Stimulated activated CD4-positive, alpha-beta T cell treated with anti-CD3 and anti-CD28 coated beads, Interleukin-1b, Interleukin-23, amount 100 ng/mL, for 1 hour (primary cell): ENCODE measurements at regions not wholly inside any gene's neighbourhood (a gene's known extent, or its start where the extent isn't known, plus 50 kb on each side); places are given as distances from the start of the nearest gene placed in this dataset.
A peak's percentile ranks its signal among the peaks of the same experiment; 100 is the strongest.

ENCODE experiments used
- DNase-seq, 2 donors: peaks; one replicate each; pipeline ENCODE4 v3.0.0-alpha.2; 2020; ENCODE audit warnings: low read depth in 2 of 2

GRCh38 chr3:182683453-182683852 is 109.9 kb upstream of the ATP11B start:
- peak in 1 of 2 donors; percentile 19 for DNase-seq

GRCh38 chr3:182683858-182684257 is 109.4 kb upstream of the ATP11B start:
- DNase-seq = no peak

- no peak for DNase-seq
These were observed 107.0 kb upstream of the ATP11B start for GRCh38 chr3:182686033-182686886.

DNA sequence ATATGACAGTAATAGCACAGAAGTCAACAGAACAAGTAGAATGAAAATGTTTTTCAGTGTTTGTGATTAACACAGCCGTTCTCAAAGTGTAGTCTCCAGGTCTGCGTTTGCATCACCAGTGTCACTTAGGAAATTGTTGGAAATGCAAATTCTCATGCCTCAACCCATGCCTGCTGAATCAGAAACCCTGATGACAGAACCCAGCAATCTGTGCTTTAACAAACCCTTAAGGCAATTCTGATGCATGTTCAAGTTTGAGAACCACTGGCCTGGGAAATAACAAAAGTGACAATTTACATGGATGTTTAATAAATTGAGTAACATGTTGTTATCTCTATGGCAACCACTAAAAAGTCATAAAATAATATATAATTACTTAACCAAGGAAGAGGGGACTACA is 103.1 kb upstream of the ATP11B start:
- DNase-seq = no peak

- no peak for DNase-seq
These were observed 101.3 kb upstream of the ATP11B start for GRCh38 chr3:182692021-182692420.

DNA sequence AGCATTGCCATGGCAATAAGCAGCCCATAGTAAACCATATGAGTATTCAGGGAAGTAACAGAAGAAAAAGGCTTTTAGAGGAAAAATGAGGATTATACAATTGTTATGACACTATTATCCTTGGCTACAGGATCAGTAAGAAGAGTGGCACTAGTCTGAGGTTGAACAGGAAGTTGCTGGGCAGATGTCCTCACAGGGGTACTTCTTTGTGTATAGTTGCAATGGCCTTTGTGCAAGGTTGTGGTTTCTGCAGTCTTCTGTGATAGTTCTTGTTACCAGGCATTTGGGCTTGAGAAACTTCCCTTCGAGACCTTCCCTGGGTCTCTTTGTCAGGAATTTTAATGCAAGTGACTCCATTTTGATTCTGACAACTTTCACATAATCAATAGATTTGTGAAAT is 100.6 kb upstream of the ATP11B start:
- DNase-seq = no peak

DNA sequence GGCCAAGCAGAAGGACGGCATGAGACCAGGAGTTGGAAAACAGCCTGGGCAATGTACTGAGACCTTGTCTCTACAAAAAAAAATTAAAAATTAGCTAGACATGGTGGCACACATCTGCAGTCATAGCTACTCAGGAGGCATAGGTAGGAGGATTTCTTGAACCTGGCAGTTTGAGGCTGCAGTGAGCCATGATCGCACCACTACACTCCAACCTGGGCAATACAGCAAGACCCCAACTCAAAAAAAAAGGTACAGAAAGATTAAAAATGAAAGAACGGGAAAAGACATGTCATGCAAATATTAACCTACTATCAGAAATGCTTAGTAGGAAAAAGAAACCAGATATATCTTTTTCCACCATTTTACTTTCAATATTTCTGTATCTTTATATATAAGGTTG is 99.6 kb upstream of the ATP11B start:
- no peak for DNase-seq

GRCh38 chr3:182696916-182697315 is 96.4 kb upstream of the ATP11B start:
- no peak for DNase-seq

DNA sequence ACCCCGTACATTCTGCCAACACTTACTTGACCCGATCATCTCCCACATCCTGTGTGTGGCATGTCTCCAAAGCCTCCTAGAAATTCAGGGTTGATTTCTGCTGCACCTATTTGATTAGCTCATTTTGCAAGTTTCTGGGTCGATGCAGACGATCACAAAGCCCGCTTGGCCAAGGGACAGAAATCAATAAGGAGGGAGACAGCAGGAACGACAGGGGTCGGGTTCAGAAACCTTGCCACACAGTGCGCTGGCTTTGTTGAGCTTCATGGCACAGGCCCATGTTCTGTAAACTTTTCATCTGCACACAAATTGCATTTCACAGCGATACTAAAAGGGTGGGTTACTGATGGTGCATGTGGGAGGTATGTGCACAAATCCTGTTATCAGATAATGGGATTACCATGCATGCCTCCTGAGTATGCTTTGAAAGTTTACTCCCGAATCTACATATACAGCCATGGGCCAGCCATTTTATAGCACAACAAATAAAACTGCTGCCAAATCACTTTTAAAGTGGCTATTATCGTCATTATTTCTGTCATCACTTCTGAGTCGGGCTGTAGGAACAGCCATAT is 95.9 kb upstream of the ATP11B start:
- no peak for DNase-seq

GRCh38 chr3:182698078-182698477 is 95.2 kb upstream of the ATP11B start:
- DNase-seq = no peak

DNA sequence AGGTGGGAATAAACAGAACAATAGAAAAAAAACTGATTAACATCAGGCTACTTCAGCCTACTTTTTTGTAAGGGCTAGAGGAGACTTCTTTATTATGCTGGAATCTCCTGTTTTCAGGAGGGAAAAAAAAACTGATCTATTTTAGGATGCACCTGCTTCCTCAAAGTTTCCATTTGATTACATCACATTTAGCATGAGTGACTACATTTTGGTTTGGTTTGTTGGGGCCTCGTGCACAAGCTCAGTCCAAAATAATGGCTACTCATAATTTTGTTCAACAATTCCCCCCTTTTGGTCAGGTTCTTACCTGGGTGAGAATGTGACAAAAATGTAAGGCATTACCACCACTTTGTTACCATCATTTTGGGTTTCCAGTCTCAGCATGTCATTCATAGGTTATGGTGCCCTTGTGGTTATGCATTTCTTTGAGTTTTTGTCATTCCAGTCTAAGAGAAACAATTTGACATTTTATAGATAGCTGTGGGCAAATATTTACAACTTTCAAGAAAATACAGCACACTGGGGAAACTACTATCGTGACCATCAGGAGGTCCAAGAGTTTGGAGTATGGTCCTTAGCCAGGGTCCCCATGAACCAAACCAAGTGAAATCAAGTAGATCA is 93.6 kb upstream of the ATP11B start:
- no peak for DNase-seq

DNA sequence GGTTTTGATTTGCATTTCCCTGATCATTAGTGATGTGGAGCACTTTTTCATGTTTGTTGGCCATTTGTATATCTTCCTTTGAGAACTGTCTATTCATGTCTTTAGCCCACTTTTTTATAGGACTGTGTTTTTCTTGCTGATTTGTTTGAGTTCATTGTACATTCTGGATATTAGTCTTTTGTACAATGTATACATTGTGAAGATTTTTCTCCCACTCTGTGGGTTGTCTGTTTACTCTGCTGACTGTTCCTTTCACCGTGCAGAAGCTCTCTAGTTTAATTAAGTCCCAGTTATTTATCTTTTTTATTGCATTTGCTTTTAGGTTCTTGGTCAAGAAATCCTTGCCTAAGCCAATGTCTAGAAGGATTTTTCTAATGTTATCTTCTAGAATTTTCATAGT is 91.1 kb upstream of the ATP11B start:
- no peak for DNase-seq

GRCh38 chr3:182703233-182703632 is 90.1 kb upstream of the ATP11B start:
- no peak for DNase-seq

DNA sequence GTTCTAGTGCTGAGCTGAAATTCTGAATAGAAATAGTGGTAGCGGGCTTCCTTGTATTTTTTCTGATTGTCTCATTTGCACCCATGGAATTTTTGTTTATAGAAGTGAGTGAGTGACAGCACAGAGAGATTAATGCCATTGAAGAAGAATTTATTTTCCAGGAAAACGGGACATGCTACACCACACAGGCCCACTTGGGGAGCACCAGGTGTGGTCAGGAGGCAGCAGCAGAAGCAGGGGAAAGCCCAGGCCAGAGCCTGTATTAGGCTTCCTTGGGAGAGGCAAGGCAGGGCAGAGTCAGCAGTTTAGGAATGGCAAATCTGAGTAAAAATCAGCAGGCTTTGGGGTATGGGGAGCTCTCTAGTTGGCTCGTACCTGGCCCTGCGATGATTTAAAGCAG is 88.4 kb upstream of the ATP11B start:
- DNase-seq = no peak

GRCh38 chr3:182708810-182709209 is 84.5 kb upstream of the ATP11B start:
- DNase-seq = no peak

DNA sequence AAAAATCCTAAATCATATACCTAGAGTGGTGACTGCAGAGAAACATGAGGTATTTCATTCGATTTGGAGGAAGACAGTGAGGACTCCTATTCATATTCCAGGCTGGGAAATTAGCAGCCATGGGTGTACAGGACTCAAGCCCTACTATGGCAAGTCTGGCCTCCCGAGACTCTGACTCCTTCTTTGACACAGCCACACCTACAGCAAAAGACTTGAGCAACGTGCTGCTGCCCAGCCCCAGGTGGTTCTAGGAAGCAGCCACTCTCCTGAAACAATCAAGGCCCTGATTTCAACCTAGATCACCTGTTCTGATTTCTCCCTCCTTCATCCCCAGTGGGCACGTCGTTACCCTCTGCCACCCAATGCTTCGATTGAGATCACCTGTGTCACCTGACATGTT is 84.0 kb upstream of the ATP11B start:
- DNase-seq = no peak

DNA sequence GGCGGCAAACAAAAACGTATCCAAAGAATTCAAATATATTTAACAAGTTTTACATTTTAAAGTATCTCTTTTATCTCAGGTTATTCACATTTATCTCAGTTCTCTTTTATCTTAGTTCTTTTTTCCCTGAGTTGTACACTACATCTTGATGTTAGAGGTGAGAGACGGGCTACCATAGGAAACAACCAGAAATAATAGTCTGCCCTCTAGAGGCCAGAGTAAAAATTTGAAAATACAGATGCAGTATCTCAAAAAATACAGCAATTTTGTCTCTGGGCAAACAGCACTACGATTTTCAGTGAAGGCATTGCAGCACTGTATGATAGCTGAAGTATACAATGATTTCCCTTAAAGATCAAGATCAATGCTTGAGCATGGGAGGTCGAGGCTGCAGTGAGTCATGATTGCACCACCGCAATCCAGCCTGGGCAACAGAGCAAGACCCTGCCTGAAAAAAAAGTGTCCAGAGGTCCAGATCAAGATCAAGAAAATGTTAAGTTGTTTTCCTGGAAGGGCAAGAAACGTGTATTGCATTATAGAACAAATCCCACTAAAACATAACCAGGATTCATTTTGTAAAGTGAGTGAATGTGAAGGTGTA is 82.6 kb upstream of the ATP11B start:
- no peak for DNase-seq

GRCh38 chr3:182711261-182711683 is 82.0 kb upstream of the ATP11B start:
- no peak for DNase-seq

DNA sequence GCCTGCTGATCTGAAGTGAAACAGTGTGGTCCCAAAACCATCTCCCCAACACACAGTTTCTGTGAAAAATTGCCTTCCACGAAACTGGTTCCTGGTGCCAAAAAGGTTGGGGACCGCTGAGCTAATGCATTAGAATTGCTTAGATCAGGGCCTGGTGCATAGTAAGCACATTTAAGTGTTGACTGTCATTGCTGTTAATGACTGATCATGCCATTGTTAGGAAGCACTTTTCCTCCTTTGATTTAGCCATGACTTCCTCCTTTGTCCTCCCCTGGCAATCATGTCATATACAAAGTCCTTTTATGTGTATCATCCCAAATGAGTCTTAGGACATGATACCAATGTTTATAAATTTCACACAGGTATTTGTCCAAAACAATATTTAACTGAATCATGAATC is 81.5 kb upstream of the ATP11B start:
- DNase-seq = no peak

DNA sequence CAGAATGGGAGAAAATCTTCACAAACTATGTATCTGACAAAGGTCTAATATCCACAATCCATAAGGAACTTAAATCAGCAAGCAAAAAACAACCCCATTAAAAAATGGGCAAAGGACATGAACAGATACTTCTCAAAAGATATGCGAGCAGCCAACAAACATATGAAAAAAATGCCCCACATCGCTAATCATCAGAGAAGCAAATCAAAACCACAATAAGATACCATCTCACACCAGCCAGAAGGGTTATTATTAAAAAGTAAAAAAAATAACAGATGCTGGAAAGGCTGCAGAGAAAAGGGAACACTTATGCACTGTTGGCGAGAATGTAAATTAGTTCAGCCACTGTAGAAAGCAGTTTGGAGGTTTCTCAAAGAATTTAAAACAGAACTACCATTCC is 80.2 kb upstream of the ATP11B start:
- DNase-seq = no peak

DNA sequence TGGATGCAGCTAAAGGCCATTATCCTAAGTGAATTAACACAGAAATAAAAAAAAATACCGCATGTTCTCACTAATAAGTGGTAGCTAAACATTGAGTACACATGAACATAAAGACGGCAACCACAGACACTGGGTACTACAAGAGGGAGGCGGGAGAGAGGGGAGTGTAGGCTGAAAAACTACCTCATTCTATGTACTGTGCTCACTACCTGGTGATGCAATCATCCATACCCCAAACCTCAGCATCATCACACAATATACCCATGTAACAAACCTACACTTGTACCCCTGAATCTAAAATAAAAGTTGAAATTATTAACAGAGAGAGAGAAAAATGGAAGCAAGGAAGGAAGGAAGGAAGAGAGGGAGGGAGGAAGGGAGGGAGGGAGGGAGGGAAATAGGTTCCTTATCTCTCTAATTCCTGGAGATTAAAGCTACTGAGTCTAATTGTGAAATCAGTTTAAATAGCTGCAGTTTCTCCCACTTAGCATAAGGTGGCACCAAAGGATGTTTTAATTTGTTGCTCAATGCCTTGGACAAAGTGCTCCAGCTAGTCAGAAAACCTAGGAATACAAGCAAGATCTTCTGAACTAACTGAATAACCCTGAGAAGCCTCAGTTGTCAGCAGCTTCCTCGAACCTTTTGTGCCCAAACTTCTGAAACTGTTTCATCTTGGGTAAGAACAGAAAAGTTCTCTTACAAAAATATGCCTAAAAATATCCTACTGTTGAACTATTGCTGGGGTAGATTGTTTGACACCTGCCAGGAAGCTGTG is 79.4 kb upstream of the ATP11B start:
- DNase-seq = no peak

DNA sequence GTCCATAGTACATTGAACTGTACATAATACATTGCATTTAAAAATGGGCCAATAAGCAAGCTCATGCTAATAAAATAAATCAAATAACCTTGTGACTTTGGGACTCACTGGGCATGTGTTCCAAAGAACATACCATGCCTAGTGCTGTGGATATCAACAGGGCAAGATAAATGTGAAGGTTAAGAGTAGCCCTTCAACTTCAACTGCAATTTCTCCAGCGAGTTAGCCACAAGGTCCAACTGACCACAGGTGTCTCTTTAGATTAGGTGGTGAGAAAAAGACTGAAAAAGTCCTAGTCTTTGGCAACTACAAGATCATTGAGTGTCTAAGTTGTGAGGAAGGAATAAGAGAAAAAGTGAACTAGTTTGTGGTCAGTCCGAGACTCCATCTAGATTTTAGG is 78.3 kb upstream of the ATP11B start:
- DNase-seq = no peak
